Cardiac fibroblast (primary cell): ENCODE measurements at regions not wholly inside any gene's neighbourhood (a gene's known extent, or its start where the extent isn't known, plus 50 kb on each side); places are given as distances from the start of the nearest gene placed in this dataset.
"Not testable (repeated sequence)": the region's sequence is repeated elsewhere in the genome, so short reads cannot be mapped to it uniquely, and the experiment has no call there.

ENCODE experiments used
- DNase-seq, 2 donors: peaks; one replicate each; pipeline versions ENCODE4 v3.0.0 to v3.0.0-alpha.2; 2010; ENCODE audit warnings: low read depth in 2 of 2
- H3K4me3 ChIP-seq, 2 donors: replicated peaks in 1 of 2; 1 replicate in 1 of 2; 2 replicates in 1 of 2; pipeline ENCODE4 v1.5.1; 2011; ENCODE audit warnings: low read depth in 2 of 2, low read length in 2 of 2, mild to moderate bottlenecking in 2 of 2, moderate library complexity in 1 of 2

GRCh38 chr21:6052109-6052508, 4469.3 kb upstream of the TPTE start:
- not testable (repeated sequence) for H3K4me3 ChIP-seq, DNase-seq

DNA sequence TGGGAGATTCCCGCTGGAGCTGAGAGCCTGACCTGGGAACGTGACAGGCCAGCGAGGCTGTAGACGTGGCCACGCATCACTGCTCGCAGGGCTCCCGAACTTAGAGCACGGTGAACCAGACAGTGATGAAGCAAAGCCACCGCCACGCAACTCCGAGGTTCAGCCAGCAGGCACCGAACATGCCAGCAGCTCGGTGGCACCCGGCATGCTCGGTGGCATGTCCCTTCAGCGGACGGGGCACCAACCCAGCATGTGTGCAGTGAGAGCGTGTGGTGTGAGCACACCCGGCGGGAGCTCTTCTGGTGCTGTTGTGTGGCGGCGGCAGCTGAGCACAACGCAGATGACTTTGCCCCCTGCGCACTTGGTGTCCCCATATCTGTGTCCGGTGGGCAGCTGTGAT, 4468.2 kb upstream of the TPTE start:
- H3K4me3 ChIP-seq, DNase-seq: not testable (repeated sequence)

DNA sequence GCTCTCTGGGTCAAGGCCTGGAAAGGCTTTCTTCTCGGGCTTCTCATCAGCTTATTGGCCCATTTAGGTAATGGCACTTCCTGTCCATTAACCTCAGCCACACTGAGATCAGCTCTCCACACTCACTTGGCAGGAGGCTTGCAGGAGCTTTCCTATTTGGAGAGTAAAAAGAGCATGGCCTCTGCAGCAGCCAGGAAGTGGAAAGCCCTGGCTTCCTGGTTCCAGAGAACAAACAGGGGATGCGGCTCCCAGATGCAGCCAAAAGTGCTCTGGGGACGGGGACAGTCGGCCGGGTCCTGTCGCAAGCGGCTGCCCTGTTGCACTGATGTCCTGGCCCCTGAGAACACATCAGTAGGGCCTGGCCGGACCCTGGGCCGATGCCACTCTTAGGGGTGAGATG, 4462.4 kb upstream of the TPTE start:
- DNase-seq, H3K4me3 ChIP-seq: not testable (repeated sequence)

DNA sequence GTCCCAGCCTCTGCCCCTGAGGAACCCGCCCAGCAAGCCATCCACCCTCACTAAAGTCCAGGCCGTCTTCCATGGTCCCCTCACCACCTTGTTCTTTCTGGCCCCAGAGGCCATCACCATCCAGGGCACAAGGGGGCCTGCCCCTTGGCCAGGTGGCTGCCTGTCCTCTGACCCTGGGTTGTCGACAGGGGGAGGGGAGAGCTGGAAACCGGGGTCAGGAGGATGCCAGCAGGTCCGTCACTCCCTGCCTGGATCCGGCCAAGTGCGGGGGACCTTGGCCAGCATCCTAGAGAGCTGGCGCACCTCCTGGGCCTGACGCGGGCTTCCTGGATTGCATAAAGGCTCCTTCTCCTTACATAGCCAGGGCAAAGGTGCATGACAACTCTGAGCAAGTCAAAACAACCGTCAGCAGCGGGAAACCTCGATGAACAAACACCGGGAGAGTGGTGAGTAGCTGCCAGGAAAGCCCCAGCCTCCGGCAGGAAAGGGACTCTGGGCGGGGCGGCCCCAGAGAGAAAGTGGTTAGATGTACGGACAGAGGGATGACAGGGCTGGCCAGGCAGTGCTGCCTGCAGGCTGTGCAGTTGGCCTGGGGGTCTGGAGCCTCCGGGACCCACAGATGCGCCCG, 4461.2 kb upstream of the TPTE start:
- H3K4me3 ChIP-seq, DNase-seq: not testable (repeated sequence)

GRCh38 chr21:6066320-6066985, 4454.9 kb upstream of the TPTE start:
- not testable (repeated sequence) for DNase-seq, H3K4me3 ChIP-seq

- not testable (repeated sequence) for DNase-seq, H3K4me3 ChIP-seq
Observed at GRCh38 chr21:6068098-6068831, 4453.1 kb upstream of the TPTE start.

GRCh38 chr21:6070213-6070612, 4451.2 kb upstream of the TPTE start:
- not testable (repeated sequence) for DNase-seq, H3K4me3 ChIP-seq

GRCh38 chr21:6072691-6073090, 4448.7 kb upstream of the TPTE start:
- not testable (repeated sequence) for H3K4me3 ChIP-seq, DNase-seq

DNA sequence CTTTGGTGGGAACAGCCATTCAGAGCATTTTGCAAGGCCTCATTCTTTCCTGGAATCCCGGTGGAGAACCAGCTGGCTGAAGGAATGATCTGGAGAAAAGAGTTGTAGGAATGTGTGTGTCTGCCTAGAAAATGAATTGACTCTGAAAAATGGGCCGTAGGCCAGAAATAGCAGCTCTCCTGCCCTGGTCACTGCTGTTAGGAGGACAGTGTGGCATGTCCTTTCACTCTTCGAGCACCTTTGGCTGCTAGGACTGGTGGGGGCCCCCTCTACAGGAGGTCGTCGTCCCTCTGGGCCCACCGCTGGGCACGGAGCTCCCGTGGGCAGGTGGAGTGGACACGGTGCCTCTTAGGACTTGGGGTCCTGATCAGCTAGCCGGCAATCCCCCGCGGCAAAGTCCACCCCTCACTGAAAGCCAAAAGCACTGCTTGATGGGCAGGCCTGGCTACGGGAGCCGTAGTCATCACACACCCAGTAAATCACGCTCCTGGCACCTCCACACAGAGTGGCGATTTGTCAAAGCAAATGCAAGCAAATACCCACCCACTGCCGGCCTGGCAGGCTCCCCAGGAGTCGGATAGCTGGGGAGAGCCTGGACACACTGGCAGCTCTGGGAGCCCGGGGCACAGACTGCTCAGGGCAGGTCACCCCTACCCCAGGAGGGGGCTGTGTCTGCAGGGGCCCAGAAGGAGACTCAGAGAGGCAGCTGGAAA, 4447.2 kb upstream of the TPTE start:
- not testable (repeated sequence) for H3K4me3 ChIP-seq, DNase-seq

GRCh38 chr21:6074935-6075334, 4446.4 kb upstream of the TPTE start:
- DNase-seq, H3K4me3 ChIP-seq: not testable (repeated sequence)

- not testable (repeated sequence) for H3K4me3 ChIP-seq, DNase-seq
Observed at GRCh38 chr21:6075627-6076208, 4445.7 kb upstream of the TPTE start.

- not testable (repeated sequence) for H3K4me3 ChIP-seq, DNase-seq
Observed at GRCh38 chr21:6077358-6077757, 4444.0 kb upstream of the TPTE start.

DNA sequence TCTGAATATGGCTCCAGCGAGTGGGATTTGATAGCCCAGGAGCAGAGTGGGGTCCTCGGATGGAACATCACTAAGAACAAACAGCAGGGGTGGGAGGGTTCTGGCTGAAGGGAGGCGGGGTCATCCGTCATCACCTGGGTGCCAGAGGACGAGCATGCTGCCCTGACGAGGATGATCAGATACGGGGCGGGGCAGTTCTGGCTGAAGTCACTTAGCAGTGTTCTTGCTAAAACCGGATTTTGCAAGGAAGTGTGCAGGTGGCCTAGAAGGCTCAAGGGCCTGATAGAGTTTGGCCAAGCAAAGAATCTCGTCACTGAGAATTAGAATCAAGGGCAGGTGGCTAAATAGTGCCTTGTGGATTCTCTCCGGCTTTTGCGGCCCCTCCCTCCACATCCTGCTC, 4442.5 kb upstream of the TPTE start:
- H3K4me3 ChIP-seq, DNase-seq: not testable (repeated sequence)

DNA sequence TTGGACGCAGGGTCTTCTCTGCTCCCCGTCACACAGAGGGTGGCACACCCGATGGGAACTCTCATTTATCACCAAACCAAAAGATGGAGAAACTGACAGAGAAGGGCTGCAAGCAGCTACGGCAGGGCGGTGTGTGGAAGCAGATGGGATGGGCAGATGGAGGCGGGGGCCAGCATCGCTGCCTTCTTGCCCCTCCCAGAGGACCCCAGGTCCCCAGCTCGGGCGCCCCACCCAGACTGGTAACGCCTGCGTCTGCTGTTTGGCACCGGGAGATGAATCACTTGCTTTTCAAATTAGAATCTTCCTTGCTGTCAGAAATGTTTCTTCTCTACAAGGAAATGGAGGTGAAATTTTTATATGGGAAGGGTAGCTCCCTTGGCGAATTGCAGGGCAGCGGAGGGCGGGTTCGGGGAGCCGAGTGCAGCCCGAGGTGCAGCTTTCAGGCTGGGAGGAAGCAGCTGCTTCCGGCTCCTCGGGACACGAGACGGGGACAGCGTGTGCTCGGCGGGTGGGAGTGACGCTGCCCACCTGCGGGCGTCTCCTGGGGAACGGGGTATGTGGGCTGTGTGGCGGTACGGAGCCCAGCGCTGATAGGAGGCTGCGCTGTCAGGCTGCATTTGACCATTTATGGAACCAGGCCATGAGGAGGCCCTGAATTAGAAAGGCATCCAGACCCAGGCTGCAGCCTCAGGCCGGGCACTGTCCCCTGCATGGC, 4440.3 kb upstream of the TPTE start:
- DNase-seq, H3K4me3 ChIP-seq: not testable (repeated sequence)

DNA sequence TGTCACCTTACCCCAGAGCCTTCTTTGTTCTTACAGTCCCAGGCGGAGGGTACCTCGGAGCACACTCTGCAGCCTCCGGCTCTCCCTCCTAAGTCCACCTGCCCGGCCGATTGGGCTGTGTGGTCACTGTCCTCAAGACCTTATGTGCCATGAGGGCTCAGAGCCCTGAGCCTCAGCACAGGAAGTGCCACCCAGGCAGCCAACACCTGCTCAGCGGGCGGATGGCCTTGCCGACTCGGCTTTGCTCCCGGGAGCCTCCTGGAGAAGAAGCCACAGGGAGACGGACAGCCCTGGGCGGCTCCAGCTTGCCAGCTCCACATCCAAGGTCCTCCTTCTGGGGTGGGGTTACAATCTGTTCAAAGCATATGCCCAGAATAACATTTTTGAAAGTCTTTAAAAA, 4439.2 kb upstream of the TPTE start:
- DNase-seq, H3K4me3 ChIP-seq: not testable (repeated sequence)

- H3K4me3 ChIP-seq, DNase-seq: not testable (repeated sequence)
Observed at GRCh38 chr21:6083574-6084120, 4437.7 kb upstream of the TPTE start.

GRCh38 chr21:6086038-6086437, 4435.3 kb upstream of the TPTE start:
- not testable (repeated sequence) for DNase-seq, H3K4me3 ChIP-seq
